Suppressor macrophage (primary cell): ENCODE measurements at regions not wholly inside any gene's neighbourhood (a gene's known extent, or its start where the extent isn't known, plus 50 kb on each side); places are given as distances from the start of the nearest gene placed in this dataset.
"Not testable (repeated sequence)": the region's sequence is repeated elsewhere in the genome, so short reads cannot be mapped to it uniquely, and the experiment has no call there.

Experiments
- DNase-seq, 4 experiments: peaks; one replicate each; pipeline ENCODE4 v3.0.0-alpha.2; 2020 to 2022

DNA sequence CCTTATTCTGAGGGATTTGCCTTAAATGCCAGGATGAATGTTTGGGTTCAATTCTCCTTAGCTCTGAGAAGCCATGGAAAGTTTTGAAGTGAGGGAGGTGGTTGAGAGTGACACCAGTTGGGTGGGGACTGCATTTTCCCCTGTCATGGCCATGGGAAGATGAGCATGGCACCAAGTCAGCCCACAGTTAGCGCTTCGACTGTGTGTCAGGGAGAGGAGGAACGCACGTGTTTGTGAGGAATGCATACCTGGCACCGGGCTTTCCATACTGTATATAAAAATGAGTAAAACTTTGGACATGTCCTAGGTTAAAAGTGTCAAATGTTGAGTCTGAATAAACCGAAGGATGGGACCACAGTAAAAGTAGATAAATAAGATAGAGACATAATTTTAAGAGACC, 187.5 kb upstream of the KL start:
- DNase-seq = no peak

DNA sequence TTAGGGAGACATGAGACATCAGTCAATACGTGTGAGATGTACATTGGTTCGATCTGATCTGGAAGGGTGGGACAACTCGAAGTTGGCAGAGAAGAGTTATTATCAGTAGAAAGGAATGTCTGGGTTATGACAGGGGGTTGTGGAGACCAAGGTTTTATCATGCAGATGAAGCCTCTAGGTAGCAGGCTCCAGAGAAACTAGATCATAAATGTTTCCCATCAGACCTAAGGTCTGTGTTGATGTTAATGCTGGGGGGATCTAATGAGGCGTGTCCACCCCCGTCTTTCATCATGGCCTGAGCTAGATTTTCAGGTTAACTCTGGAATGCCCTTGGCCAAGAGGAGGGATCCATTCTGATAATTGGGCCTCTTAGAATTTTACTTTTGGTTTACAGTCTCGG, 187.0 kb upstream of the KL start:
- DNase-seq = no peak

DNA sequence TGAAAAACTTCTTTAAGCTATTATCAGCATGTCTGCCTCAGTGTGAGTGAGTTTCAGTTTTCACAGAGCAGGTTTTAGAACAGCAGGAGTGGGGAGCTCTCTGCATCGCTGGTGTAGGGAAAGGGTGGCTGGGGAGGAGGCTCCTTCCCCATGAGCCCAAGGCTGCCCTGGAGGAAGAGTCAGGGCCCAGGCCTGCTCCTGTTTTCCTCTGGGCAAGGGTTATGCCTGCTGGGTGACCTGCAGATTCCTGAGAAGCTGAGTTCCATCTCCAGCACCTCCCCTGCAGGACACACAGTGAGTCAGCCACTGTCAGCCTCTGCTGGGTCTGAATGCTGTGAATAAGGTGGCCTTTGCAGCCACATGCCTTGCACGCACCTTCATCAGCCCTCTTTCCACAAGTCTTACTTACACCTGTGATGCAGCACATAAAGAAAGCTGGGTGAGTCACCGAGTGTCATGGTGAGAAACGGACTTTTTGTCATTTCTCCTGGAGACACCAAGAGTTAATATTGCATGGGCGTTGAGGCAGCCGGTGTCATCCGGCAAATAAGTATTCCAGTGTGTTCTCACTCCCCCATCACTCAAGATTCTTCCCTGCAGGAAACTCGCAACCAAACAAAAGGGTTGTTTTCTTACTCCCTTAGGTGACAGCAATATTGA, 186.4 kb upstream of the KL start:
- no peak for DNase-seq

GRCh38 chr13:32830336-32831031, 185.7 kb upstream of the KL start:
- DNase-seq = no peak

- DNase-seq = no peak
Measured at GRCh38 chr13:32837307-32837972, 178.8 kb upstream of the KL start.

DNA sequence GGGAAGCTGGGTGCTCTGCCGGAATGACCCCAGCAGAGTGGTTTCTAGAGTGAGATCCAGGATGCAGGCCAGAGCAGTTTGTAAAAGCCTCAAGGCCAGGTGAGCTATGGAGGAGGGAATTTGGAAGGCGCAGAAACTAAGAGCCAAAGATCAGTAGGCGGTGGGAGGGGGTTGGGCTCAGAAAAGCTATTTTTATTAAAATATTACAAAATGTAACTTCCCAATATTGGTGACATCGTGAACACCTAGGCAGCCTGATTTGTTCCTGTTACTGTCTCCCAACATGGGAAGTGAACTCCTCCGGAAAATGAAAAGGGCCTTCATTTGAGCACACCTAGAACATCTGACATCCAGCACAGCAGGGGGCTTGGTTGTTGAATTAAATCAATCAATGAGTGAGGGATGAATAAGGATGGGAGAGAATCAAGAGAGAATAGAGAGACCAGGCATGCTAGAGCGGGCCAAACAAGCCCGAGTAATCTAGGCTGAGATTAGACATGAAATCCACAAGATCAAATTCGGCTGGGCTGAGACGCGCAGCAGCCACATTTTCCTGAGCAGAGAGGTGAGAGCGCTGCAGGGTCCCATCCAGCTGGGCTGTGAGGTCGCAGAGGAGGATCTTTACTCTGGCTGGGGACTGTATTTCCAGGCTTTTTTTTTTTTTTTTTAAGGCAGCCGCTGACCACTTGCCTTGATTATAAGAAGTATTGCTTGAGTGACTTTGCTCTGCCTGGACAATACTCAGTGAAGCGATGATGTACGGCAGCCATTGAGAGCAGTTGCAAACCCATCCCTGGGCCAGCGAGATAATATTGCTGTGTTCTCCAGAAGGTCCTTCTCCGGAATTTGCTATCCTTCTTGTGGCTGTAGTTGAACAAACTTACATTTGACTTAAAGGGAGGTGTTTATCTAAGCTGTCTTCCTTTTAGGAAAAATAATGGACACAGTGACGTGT, 178.0 kb upstream of the KL start:
- no peak for DNase-seq

- DNase-seq = no peak
Measured at GRCh38 chr13:32838945-32839344, 177.3 kb upstream of the KL start.

GRCh38 chr13:32840113-32840512, 176.1 kb upstream of the KL start:
- no peak for DNase-seq

DNA sequence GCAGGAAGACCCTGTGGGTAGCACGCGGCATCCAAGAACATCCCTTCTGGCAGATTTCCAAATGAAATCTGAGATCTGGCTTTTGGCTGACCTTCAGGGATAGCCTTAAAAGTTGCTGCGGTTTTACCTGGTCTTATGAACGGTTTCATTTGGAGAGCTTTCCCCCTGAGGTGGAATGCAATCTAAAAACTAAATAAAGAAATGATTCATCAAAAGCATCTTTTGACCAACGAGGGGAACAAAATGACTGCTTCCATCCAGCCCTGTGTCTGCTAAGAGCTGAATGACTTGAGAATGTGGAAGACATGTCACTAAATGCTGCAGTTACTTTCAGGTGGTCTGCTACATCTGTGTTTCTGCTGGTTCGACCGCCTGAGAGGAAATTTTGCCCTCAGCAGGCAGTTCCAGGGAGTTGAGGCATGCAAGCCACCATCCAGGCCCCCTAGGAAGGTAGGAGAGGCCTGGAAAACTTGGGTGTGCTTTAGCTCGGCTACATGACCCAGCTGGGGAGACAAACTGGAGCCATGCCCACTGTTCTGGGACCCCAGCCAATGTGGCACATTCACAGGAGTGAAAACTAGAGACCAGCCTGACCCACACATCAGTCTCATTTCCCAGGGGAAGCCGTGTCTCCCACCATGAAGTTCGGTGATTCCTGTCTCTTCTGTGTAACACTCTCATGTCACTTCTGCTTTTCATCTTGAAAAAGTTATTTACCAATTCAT, 175.1 kb upstream of the KL start:
- no peak for DNase-seq

GRCh38 chr13:32845952-32846950, 170.0 kb upstream of the KL start:
- no peak for DNase-seq

- not testable (repeated sequence) for DNase-seq
Measured at GRCh38 chr13:32847976-32848375, 168.2 kb upstream of the KL start.

GRCh38 chr13:32849369-32849768, 166.9 kb upstream of the KL start:
- DNase-seq = no peak

DNA sequence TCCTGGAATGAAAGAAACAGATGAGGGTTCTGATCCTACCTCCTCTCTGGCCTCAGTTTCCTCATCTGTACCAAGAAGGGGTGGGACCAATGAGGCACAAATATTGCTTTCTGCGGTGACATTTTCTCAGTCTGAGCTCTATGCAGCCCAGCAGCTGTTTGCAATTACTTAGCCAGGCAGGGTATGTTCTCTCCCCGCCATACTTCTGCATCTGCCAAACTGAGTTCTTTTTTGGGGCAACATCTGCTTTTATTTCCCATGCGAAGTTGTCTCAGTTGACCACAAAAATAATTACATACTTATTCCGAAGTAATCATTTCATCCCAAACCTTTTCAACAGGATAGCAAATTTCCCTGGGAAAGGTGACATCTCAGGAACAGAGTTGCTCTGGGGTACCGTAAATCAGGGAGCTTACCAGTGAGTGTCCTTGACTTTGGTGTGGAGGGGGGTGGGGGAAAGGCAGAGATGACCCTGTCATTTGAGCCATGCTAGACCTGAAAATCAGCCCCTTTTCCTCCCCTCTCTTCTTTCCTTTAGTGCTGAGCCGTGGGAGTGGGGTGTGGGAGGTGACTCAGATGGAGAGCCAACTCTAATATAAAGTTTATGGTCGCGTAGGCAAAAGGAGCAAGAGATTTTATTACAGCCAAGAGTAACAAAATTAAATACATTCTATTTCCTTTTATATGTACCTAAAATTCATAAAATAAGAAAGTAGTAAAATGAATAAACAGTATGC, 165.7 kb upstream of the KL start:
- DNase-seq = no peak

GRCh38 chr13:32851083-32852069, 164.8 kb upstream of the KL start:
- DNase-seq = no peak

DNA sequence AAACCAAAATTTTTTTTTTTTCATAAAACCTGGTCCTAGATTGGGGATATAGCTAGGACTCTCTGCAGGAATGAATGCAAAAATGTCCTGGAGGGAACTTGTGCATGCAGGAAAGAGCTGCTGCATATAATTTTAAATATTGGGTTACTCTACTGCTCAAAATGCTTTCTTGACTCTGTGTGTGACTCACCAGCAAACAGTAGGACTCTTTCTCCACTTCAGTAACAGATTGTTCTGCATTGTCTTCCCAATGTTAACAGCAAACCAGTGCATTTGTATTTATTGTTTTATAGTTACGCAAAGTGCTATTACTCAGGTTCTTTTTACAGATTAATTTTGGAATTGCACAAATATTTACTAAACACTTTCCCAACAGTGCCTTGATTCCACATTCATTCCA, 163.7 kb upstream of the KL start:
- DNase-seq = no peak

DNA sequence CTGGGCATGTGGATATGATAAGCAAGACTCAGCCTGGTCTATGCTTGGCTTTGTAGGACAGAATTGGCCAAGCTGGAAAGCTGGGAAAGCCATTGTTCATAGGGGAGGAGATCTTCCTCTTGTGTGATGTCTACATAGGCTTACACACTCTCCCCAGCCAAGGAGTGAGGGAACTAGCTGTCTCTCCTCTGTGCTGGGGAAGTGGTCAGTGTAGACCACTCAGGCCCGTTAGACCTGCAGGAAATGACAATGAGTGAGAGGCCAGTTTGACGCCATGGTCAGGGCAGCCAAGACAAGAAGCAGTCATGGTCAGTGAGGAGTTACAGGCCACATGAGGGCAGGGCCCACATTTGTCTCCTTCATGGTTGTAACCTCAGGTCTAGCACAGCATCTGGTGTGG, 159.1 kb upstream of the KL start:
- no peak for DNase-seq

DNA sequence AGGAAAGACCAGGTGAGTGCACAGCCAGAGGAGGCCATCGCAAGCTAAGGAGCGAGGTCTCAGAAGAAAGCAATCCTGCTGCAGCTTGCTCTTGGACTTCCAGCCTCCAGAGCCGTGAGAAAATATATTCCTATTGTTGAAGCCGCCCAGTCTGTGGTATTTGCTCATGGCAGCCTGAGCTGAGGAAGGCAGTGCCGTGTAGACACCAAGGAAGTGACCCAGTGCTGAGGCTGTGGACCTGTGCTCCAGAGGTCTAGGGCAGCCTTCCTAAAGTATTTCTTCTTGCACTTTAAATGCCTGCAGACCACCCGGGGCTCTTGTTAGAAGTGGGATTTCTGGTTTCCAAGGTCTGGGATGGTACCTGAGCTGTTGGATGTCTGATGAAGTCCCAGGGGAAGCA, 158.5 kb upstream of the KL start:
- DNase-seq = no peak

DNA sequence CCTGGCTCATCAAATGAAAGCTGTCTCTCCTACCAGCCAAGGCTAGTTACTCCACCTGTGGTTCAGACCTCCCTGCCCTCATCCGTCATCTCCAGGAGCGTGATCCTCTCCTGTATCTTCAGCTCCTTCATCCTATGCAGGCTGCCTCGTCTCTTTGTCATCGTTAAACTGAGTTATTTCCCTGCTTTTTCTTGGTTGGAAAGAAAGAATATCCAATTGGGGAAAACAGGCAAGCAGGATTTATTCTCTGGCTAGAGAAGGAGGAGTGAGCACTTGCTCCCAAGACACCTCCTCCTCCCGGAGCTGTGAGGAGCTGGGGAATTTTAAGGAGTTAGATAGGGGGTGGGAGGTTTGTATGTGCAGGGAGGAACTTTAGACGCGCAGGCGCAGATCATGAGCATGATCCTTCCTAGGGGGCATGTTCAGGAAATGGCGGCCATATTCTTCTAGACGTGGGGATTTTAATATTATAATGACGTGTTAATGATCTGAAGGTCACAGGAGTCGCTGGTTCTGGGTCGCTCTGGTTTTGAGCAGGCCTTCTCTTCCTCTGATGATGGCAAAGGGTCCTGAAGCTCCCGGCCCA, 156.4 kb upstream of the KL start:
- DNase-seq = no peak

GRCh38 chr13:32861304-32861703, 154.9 kb upstream of the KL start:
- DNase-seq = no peak
